GM23338 (cell line): ENCODE measurements at regions not wholly inside any gene's neighbourhood (a gene's known extent, or its start where the extent isn't known, plus 50 kb on each side); places are given as distances from the start of the nearest gene placed in this dataset.

ENCODE experiments used
- ATAC-seq: fragments of 200-7000 bp; cut with Tn5 transposase; 3 replicates; pipeline ENCODE4 v1.9.1; 2020
- DNase-seq: peaks from one replicate; pipeline ENCODE4 v3.0.0-alpha.2; 2015; ENCODE audit warnings: low spot score
- H2AFZ ChIP-seq: fragments of 200-600 bp; sonication (generic); 2 replicates; pipeline ENCODE4 v1.8.0; 2016; ENCODE audit warnings: antibody characterized with exemption, mild to moderate bottlenecking, moderate library complexity
- H3F3A ChIP-seq: fragments of 200-600 bp; sonication (generic); replicated peaks from 2 replicates; pipeline ENCODE4 v1.8.0; 2017; ENCODE audit warnings: antibody characterized with exemption, mixed run types, low read depth
- H3K27ac ChIP-seq: fragments of 200-600 bp; sonication (generic); 2 replicates; pipeline ENCODE4 v1.6.1; 2016; ENCODE audit warnings: low read depth
- H3K27me3 ChIP-seq: fragments of 200-600 bp; sonication (generic); 2 replicates; pipeline ENCODE4 v1.8.0; 2016; ENCODE audit warnings: mild to moderate bottlenecking, mixed run types, moderate library complexity; ENCODE audit not compliant: insufficient read depth
- H3K36me3 ChIP-seq: fragments of 200-600 bp; sonication (generic); 2 replicates; pipeline ENCODE4 v1.8.0; 2016; ENCODE audit warnings: mild to moderate bottlenecking; ENCODE audit not compliant: insufficient read depth
- H3K4me1 ChIP-seq: fragments of 200-600 bp; sonication (generic); 2 replicates; pipeline ENCODE4 v1.8.0; 2016; ENCODE audit warnings: mild to moderate bottlenecking, moderate library complexity; ENCODE audit not compliant: insufficient read depth
- H3K4me2 ChIP-seq: fragments of 200-600 bp; sonication (generic); 2 replicates; pipeline ENCODE4 v1.7.1; 2017; ENCODE audit warnings: mixed run types
- H3K4me3 ChIP-seq: fragments of 200-600 bp; sonication (generic); 2 replicates; pipeline ENCODE4 v1.6.1; 2016; ENCODE audit warnings: mixed run types
- H3K79me2 ChIP-seq: fragments of 200-600 bp; sonication (generic); replicated peaks from 2 replicates; pipeline ENCODE4 v1.8.0; 2017; ENCODE audit warnings: mild to moderate bottlenecking; ENCODE audit not compliant: insufficient read depth
- H3K9me2 ChIP-seq: fragments of 200-600 bp; sonication (generic); 2 replicates; pipeline ENCODE4 v1.8.0; 2017; ENCODE audit not compliant: insufficient read depth
- H4K20me1 ChIP-seq: fragments of 200-600 bp; sonication (generic); replicated peaks from 2 replicates; pipeline ENCODE4 v1.8.0; 2017; ENCODE audit warnings: mild to moderate bottlenecking; ENCODE audit not compliant: insufficient read depth
- H3K27ac Mint-ChIP-seq: 2 replicates; pipeline ENCODE4 v1.8.0; 2020; ENCODE audit warnings: inconsistent platforms, mild to moderate bottlenecking, moderate library complexity, mixed read lengths
- H3K27me3 Mint-ChIP-seq: 3 replicates; pipeline ENCODE4 v1.8.0; 2022; ENCODE audit warnings: low read depth, mild to moderate bottlenecking, moderate library complexity, mixed read lengths, inconsistent platforms; ENCODE audit not compliant: insufficient read depth, poor library complexity
- H3K36me3 Mint-ChIP-seq: 3 replicates; pipeline ENCODE4 v1.8.0; 2021; ENCODE audit warnings: low read depth, mild to moderate bottlenecking, inconsistent platforms, moderate library complexity, mixed read lengths
- H3K4me1 Mint-ChIP-seq: 3 replicates; pipeline ENCODE4 v1.8.0; 2020; ENCODE audit warnings: mild to moderate bottlenecking, inconsistent platforms, mixed read lengths
- H3K4me3 Mint-ChIP-seq: 3 replicates; pipeline ENCODE4 v1.8.0; 2021; ENCODE audit warnings: moderate library complexity, mild to moderate bottlenecking, inconsistent platforms, mixed read lengths
- H3K9me3 Mint-ChIP-seq: 3 replicates; pipeline ENCODE4 v1.8.0; 2020; ENCODE audit warnings: moderate library complexity, mild to moderate bottlenecking, inconsistent platforms, mixed read lengths
- CREB1 ChIP-seq: fragments of 250-450 bp; sonication (Bioruptor Pico); IDR thresholded peaks from 2 replicates; pipeline ENCODE4 v1.5.0; 2020; ENCODE audit warnings: low read depth, mild to moderate bottlenecking, moderate library complexity
- CTCF ChIP-seq, 2 experiments: fragments of 200-600 bp in 1 of 2; sonication (generic) in 1 of 2; conservative IDR thresholded peaks; 2 replicates each; pipeline versions ENCODE4 v1.5.1 to v1.6.1; 2016 to 2017; ENCODE audit warnings: antibody characterized with exemption in 2 of 2, low read depth in 2 of 2, mild to moderate bottlenecking in 2 of 2, moderate library complexity in 1 of 2
- ETS1 ChIP-seq: IDR thresholded peaks from 2 replicates; pipeline ENCODE4 v1.6.1; 2016; ENCODE audit warnings: antibody characterized with exemption
- EZH2 ChIP-seq: fragments of 200-600 bp; sonication (generic); IDR thresholded peaks from one replicate; pipeline ENCODE4 v1.8.0; 2017; ENCODE audit warnings: antibody characterized with exemption, mild to moderate bottlenecking, low read depth; ENCODE audit not compliant: unreplicated experiment
- EZH2phosphoT487 ChIP-seq: fragments of 200-600 bp; sonication (generic); IDR thresholded peaks from one replicate; pipeline ENCODE4 v1.8.1; 2018; ENCODE audit warnings: antibody characterized with exemption; ENCODE audit not compliant: unreplicated experiment
- JUNB ChIP-seq: IDR thresholded peaks from one replicate; pipeline ENCODE4 v1.6.1; 2016; ENCODE audit warnings: antibody characterized with exemption; ENCODE audit not compliant: unreplicated experiment
- NANOG ChIP-seq: IDR thresholded peaks from 2 replicates; pipeline ENCODE4 v1.6.1; 2016; ENCODE audit warnings: antibody characterized with exemption, borderline replicate concordance
- POLR2AphosphoS5 ChIP-seq: IDR thresholded peaks from 2 replicates; pipeline ENCODE4 v1.6.1; 2016; ENCODE audit warnings: antibody characterized with exemption, low read depth
- REST ChIP-seq: IDR thresholded peaks from one replicate; pipeline ENCODE4 v1.6.1; 2018; ENCODE audit warnings: antibody characterized with exemption; ENCODE audit not compliant: unreplicated experiment
- STAT1 ChIP-seq: IDR thresholded peaks from one replicate; pipeline ENCODE4 v1.6.1; 2016; ENCODE audit warnings: antibody characterized with exemption; ENCODE audit not compliant: unreplicated experiment
- ZNF114 ChIP-seq: fragments of 250-450 bp; sonication (Bioruptor Pico); IDR thresholded peaks from 2 replicates; pipeline ENCODE4 v1.5.0; 2020; ENCODE audit warnings: mild to moderate bottlenecking, moderate library complexity
- ZNF331 ChIP-seq: fragments of 250-450 bp; sonication (Bioruptor Pico); IDR thresholded peaks from 2 replicates; pipeline ENCODE4 v1.5.0; 2020; ENCODE audit warnings: low read depth, mild to moderate bottlenecking, moderate library complexity
- ZNF462 ChIP-seq: fragments of 250-450 bp; sonication (Bioruptor Pico); IDR thresholded peaks from 2 replicates; pipeline ENCODE4 v1.5.0; 2020; ENCODE audit warnings: mild to moderate bottlenecking, moderate library complexity

GRCh38 chr5:67363180-67363709, 166.6 kb upstream of the CD180 start:
- Histone ChIP-seq H3K36me3 (no peaks in the 10 kb centered on the region; the same call in 1 of the 2 replicates), H3K27ac (no peak overlapping the region), H3K4me1 (no peaks in the 10 kb centered on the region), H3K27me3 (no peaks in the 10 kb centered on the region), H3K4me3 (no peak overlapping the region), H3K4me2 (no peak overlapping the region), H3F3A (no peaks in the 10 kb centered on the region), H4K20me1 (no peaks in the 10 kb centered on the region), H2AFZ (no peak overlapping the region), H3K79me2 (no peaks in the 10 kb centered on the region), H3K9me2 (peaks cover 20% of the 10 kb centered on the region)
- Mint-ChIP-seq H3K4me1 (peaks cover 4% of the 10 kb centered on the region; the same call in 2 of the 3 replicates), H3K27me3 (peaks cover 6% of the 10 kb centered on the region), H3K4me3 (no peak overlapping the region), H3K27ac (no peak overlapping the region), H3K36me3 (no peaks in the 10 kb centered on the region), H3K9me3 (no peaks in the 10 kb centered on the region; the same call in 2 of the 3 replicates)
- no peak for DNase-seq
- ATAC-seq: no peak
- TF ChIP-seq EZH2phosphoT487 (no peak), CTCF (conservative IDR thresholded peaks at IDR 0.05; ENCODE audit: low read depth in 2 of 2) (no peak), ETS1 (no peak), ZNF114 (CRISPR knock-in tag) (no peak), STAT1 (no peak), POLR2AphosphoS5 (no peak), JUNB (no peak), REST (no peak), ZNF462 (no peak), ZNF331 (no peak), CREB1 (CRISPR knock-in tag) (no peak), NANOG (no peak), EZH2 (no peak)
